ENCODE measurements at regions not wholly inside any gene's neighbourhood (a gene's known extent, or its start where the extent isn't known, plus 50 kb on each side); places are given as distances from the start of the nearest gene placed in this dataset.
"Not testable (repeated sequence)": the region's sequence is repeated elsewhere in the genome, so short reads cannot be mapped to it uniquely, and the experiment has no call there.

DNA sequence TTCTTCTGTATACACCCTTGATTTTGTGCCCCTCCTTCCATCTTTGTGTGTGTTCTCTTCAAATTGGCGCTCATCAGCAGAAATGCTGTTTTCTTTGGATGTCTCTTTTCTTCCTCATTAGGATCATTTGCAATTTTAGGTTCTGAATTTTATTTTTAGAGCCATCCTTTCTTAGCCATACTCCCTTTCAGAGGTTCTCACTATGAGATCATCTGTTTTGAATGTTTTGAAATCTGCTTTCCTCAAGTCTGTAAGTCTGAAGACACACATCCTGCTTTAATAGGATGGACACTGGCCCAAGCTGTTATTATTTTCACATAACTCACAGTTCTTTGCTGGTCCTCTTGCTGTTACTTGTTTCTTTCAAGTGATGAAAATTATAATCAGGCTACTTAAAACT, 124.8 kb downstream of the BDH1 start:
- peak; percentile 17 for DNase-seq (ENCODE audit: low read depth, low spot score)

DNA sequence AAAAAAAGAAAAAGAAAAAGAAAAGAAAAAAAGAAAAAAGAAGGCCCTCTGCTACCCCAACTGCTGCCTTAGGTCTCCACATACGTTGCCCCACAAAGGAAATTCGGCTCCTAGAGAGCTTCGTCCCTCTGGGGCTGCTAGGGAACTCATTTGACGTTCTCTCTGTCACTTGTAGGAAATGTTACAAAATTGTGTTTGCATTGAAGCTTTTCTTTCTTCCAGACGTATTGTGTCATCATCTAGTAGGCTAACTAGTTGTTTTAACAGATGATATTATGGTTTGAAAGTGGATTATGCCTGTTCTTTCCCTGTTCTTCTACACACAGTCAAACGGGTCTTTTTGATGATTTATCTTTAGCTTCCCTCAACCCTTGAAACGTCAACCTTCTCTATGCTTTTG, 125.3 kb downstream of the BDH1 start:
- no peak for DNase-seq (ENCODE audit: low read depth, low spot score)

- DNase-seq (ENCODE audit: low read depth, low spot score): no peak
Measured at GRCh38 chr3:197428952-197429351, 126.8 kb downstream of the BDH1 start.

GRCh38 chr3:197428117-197428801, 127.5 kb downstream of the BDH1 start:
- DNase-seq (ENCODE audit: low read depth, low spot score): no peak

DNA sequence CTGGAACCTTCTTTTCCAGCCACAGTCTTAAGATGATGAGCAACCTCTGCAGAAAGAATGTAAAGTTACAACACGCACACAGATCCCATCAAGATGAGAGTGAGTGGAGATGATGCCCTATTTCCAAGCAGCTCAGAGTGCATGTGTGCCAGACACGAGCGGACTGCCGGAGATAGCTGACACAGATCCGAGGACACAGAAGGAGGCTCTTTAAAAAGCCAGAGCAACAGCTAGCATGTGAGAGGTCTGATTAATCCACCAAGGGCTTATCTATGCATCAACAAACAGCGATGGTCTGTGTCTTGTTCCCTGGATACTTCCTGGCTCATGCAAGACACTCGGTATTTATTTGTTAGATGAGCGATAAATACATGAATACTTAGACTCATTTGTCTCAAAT, 128.6 kb upstream of the DLG1 start:
- no peak for DNase-seq (ENCODE audit: low read depth, low spot score)

GRCh38 chr3:197426121-197426566, 127.7 kb upstream of the DLG1 start:
- no peak for DNase-seq (ENCODE audit: low read depth, low spot score)

DNA sequence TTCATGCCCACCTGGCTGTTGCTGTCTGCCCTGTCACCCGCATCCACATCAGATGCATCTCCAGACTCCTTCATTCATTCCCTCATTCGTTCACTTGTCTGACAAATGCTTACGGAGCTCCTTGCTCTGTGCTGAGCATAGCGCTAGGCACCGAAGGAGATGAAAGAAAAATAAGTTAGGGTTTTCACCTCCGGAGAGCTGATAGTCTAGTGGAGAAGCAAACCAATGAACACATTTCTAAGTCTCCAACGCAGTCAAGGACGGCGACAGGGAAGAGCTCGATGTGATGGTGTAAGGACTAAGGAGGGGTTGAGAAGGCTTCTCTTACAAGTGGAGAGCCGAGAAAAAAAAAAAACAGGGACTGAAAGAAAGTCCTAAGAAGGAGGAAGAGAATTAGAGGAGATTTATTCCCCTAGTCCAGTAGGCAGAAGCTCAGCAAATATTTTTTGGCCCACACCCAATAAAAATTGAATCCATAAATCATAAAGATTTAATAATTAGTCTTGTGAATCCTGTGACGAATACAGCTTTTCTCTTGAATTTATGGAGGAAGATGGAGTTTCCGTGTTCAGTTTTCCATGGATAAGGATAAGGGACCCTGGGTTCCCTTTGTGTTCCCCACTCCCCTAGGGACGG, 127.2 kb upstream of the DLG1 start:
- DNase-seq (ENCODE audit: low read depth, low spot score): no peak

GRCh38 chr3:197424674-197425484, 126.5 kb upstream of the DLG1 start:
- DNase-seq (ENCODE audit: low read depth, low spot score): no peak

DNA sequence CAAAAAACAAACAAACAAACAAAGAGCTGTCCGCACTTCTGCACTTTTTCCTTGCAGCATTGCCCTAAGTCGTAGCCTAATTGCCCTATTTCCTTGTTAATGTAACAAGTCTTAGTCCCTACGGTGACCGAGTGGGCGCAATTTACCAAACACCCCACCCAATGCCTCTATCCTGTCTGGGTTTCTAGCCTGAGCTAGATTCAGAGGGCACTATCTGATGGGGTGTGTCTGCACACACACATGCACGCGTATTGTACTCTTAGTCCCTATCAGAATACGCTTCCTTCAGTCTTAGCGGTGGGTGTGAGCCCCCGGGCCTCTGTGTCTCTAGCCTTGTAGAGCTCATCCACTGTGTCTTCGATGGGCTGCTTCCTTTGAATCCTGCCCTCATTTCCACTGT, 125.9 kb upstream of the DLG1 start:
- no peak for DNase-seq (ENCODE audit: low read depth, low spot score)

DNA sequence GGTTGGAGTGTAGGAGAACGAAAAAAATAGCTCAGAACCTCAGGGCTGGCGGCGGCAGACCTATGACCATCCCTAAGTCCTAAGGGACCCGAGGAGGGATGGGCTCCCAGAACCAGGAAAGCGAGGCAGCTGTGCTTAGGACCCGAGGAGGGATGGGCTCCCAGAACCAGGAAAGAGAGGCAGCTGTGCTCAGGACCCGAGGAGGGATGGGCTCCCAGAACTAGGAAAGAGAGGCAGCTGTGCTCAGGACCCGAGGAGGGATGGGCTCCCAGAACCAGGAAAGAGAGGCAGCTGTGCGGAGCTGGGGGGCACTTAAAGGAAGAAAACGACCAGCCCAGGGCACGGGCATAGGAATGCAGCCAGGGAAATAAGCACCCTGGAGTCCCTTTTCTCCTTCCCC, 125.0 kb upstream of the DLG1 start:
- DNase-seq (ENCODE audit: low read depth, low spot score): no peak

GRCh38 chr3:197422506-197422905, 124.1 kb upstream of the DLG1 start:
- DNase-seq (ENCODE audit: low read depth, low spot score): no peak

- no peak for DNase-seq (ENCODE audit: low read depth, low spot score)
Measured at GRCh38 chr3:197421021-197421420, 122.6 kb upstream of the DLG1 start.

- no peak for DNase-seq (ENCODE audit: low read depth, low spot score)
Measured at GRCh38 chr3:197420566-197420965, 122.2 kb upstream of the DLG1 start.

- DNase-seq (ENCODE audit: low read depth, low spot score): no peak
Measured at GRCh38 chr3:197420115-197420514, 121.7 kb upstream of the DLG1 start.

- DNase-seq (ENCODE audit: low read depth, low spot score): no peak
Measured at GRCh38 chr3:197419696-197420095, 121.3 kb upstream of the DLG1 start.

DNA sequence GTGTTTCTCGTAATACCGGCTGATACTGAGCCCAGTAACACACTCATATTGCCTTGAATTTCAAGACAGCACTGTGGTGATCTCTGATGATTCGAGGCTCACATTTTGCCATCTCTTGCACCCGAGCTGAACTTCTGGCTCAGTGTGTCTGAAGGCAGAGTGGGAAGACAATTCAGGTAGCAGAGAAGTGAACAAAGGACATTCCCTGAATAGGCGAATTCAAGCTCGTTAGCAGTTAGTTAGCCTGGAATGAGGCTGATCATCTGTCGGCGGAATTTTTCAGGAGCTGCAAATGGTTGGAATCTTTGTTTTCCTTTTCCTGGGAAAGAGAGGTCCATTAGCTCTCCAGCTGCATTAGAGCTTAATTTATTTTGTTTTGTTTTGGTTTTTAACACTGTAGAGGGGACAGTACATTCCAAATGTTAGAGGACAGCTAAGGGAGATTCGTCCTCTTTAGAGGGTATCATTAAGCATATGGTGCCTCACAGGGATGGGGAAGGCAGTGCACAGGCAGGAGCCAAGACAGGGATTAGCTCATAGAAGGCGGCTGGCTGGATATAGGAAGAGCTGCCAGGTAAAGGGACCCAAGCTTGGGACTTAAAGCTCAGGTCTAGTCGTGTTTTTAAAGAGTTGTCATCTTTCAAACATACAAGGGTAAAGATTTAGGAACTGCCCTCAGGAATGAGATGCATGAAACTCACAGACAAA, 119.7 kb upstream of the DLG1 start:
- DNase-seq (ENCODE audit: low read depth, low spot score): no peak

- no peak for DNase-seq (ENCODE audit: low read depth, low spot score)
Measured at GRCh38 chr3:197417441-197417840, 119.0 kb upstream of the DLG1 start.

- not testable (repeated sequence) for DNase-seq (ENCODE audit: low read depth, low spot score)
Measured at GRCh38 chr3:197411899-197412298, 113.5 kb upstream of the DLG1 start.

DNA sequence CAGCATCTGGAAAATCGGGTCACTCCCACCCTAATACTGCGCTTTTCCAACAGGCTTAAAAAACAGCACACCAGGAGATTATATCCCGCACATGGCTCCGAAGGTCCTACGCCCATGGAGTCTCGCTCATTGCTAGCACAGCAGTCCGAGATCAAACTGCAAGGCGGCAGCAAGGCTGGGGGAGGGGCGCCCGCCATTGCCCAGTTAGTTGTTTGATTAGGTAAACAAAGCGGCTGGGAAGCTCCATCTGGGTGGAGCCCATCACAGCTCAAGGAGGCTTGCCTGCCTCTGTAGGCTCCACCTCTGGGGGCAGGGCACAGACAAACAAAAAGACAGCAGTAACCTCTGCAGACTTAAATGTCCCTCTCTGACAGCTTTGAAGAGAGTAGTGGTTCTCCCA, 111.8 kb upstream of the DLG1 start:
- DNase-seq (ENCODE audit: low read depth, low spot score): not testable (repeated sequence)

DNA sequence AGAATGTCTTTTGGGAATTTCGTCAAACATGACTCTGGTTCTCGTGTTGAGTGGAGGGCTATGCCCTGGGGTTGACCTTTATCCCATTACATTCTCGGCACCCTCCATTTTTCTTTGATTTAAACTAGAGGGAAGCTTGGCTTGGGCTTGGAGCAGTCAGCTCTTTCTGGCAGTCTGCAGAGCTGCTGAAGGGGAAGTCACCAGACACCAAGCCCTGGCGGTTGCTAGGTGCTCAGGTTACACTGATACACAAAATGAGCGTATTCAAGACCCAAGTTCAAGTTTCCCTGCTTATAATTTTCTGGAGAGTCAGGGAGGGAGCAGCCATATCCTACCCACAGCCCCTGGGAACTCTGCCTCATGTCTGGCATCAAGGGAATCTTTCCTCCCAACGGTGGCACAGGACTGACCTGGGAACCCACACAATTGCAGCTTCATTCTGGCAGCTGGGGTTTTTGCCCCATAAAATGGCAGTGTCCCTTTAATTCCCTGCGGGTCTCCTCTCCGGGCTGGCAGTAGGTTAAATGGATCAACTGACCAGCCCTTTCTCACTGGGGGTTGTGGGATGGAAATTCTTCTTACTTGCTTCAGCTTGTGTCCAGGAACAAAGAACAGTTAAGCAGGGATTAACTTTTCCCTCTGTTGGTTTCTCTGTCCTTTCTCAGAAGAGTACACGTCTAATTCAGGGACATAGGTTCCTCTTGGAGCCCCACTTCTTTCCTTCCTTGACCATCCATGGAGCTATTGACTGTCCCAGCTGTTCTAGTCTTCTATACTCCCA, 110.0 kb upstream of the DLG1 start:
- DNase-seq (ENCODE audit: low read depth, low spot score): no peak

- DNase-seq (ENCODE audit: low read depth, low spot score): no peak
Measured at GRCh38 chr3:197407526-197407925, 109.1 kb upstream of the DLG1 start.
